GM23338 (cell line): ENCODE measurements at regions not wholly inside any gene's neighbourhood (a gene's known extent, or its start where the extent isn't known, plus 50 kb on each side); places are given as distances from the start of the nearest gene placed in this dataset.

ENCODE experiments used
- CTCF ChIP-seq, 2 experiments: fragments of 200-600 bp in 1 of 2; sonication (generic) in 1 of 2; conservative IDR thresholded peaks; 2 replicates each; pipeline versions ENCODE4 v1.5.1 to v1.6.1; 2016 to 2017; ENCODE audit warnings: antibody characterized with exemption in 2 of 2, low read depth in 2 of 2, mild to moderate bottlenecking in 2 of 2, moderate library complexity in 1 of 2
- POLR2AphosphoS5 ChIP-seq: IDR thresholded peaks from 2 replicates; pipeline ENCODE4 v1.6.1; 2016; ENCODE audit warnings: antibody characterized with exemption, low read depth

DNA sequence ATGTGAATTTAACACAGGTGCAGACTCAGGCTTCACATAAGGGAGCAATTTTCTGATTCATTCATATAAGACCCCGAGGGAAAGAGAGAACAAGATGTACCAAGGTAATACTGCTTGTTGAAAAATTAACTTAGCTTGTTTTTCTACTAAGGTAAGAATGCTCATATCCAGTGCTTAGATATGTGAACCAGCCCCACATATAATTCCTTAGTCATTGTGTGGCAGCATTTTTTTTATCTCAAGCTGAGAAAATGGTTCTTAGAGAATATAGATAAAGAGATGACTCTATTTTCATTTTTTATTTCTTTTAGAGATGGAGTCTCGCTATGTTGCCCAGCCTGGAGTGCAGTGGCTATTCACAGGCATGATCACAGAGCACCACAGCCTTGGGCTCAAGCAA, 121.8 kb upstream of the SEM1 start:
- TF ChIP-seq CTCF (conservative IDR thresholded peaks at IDR 0.05; ENCODE audit: low read depth in 2 of 2) (no peak), POLR2AphosphoS5 (no peak)
